GM18951 (cell line): ENCODE measurements at regions not wholly inside any gene's neighbourhood (a gene's known extent, or its start where the extent isn't known, plus 50 kb on each side); places are given as distances from the start of the nearest gene placed in this dataset.

Source experiments
- POLR2A ChIP-seq: IDR thresholded peaks from 4 replicates; pipeline ENCODE4 v1.6.1; 2011; ENCODE audit warnings: mild to moderate bottlenecking; ENCODE audit not compliant: insufficient read length, insufficient read depth; ENCODE audit errors: extremely low read depth
- in situ Hi-C: fragments of 300-500 bp; cut with MboI; formaldehyde crosslinking; loops from one replicate; pipeline ENCODE4 v1.12.0; 2022; ENCODE audit warnings: low sequenced_read_pairs, mixed read lengths, inconsistent platforms; ENCODE audit not compliant: unreplicated experiment

DNA sequence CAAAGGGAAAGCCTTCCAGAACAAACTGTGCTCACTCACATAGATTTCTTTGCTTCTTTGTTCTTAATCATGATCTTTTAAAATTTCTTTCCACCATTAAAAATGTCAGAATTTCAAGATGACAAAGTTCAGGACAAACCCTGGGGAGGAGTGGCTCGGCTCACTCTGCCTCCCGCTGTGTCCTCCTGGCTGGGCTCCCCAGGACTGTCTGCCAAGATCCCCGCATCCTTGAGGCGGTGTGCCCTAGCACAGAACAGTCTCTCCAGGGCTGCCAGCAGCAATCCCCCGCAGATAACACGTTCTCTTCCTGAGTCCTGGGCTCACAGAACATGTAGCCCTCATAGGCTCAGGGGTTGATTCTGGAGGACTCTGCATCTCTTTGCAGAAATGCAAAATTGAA, 98.4 kb upstream of the KCNG1 start:
- in situ Hi-C loops = no loop called here
- no peak for TF ChIP-seq POLR2A

DNA sequence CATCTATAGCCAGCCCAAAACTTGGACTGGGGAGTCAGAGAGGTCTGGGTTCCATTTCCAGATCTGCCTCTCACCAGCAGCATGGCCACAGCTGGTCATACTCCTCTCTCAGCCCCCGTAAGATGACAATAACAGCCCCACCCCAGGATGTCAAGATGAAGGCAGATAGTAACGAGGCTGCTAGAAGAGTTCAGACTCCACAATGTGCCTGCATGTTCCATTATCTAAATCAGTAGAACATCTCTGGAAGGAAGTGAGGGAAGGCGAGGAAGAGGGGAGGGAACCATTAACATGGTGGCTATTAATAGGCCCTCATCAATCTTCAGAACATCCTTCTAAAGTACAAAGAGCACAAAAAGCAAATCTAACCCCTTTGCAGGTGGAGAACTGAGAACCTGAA, 98.0 kb upstream of the KCNG1 start:
- in situ Hi-C loops = no loop called here
- no peak for TF ChIP-seq POLR2A

DNA sequence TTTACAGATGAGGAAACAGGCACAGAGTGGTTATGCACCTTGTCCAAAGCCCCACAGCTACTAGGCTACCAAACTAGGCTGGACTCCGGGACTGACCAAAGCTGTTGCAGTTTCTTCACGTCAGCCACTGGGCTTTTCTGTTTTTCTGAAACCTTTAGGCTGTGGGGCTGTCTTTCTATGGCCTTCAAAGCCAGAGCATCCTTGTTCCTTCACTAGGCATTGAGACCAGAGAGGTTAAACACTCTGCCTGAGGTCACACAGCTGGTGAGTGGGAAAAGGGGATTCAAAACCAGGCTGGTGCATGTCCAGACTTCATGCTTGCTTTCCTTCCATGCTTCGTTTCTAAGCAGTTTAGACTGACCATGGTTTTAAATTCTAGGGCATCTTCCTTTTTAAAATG, 97.5 kb upstream of the KCNG1 start:
- no peak for TF ChIP-seq POLR2A
- in situ Hi-C loops = no loop called here

DNA sequence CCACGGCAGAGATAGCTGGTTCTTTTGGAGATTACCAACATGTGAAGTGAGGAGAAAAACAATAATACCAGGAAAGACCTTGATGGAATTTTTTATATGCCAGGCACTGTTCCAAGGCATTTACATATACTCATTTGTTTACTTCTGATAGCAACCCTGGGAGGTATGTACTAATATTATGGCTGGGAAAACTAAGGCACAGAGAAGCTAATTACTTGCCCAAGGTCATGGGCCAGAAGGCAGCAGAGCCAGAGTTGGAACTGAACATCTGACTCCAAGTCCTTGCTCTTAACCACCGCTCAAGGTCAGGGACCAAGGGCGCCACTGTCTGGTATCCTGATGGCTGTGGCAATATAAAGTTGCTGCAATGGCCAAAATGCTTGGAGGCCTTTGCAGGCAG, 97.0 kb upstream of the KCNG1 start:
- TF ChIP-seq POLR2A = no peak

DNA sequence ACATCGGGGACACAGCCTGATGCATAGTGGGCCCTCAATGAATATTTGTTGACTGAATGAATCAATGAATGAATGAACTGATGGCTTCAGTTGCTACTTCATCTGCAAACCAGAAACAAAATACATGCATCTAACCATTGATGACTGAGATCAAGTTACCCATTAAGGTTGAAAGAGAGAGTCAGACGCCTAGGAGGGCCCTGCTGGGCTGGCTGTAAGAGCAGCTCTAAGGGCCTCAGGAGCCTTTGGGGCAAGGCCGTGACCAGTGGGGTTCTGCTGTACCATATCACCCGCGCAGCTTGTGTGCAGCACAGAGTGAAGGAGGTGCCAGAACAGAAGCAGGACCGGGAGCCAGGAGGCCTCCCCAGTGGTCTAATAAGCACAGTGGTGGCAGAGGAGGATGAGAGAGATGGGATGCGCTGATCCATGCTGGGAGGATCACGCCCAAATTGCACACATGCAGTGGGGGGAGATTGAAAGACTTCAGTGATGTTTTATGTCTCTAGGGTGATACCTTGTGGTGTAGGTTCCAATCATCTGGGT, 96.1 kb upstream of the KCNG1 start:
- in situ Hi-C loops = no loop called here
- TF ChIP-seq POLR2A = no peak

More for the DNA sequence above, 97.0 kb upstream of the KCNG1 start:
- in situ Hi-C loops = no loop called here

DNA sequence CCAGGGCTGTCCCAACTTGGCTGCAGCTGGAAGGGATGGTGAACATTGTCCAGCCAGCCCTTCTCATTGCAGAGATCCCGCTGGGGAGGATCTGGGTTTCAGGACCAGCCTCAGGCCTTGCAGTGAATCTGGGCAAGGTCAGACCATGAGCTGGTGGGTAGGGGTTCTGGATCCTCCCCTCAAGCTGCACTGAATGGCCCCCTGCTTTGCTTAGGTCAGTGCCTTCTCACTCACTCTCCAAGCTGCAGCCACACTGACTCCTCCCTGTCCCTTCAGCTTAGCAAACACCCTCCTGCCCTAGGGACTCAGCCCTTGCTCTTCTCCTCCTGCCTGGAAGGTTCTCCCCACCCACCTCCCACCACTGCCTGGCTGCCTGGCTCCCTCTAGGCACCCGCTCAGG, 95.3 kb upstream of the KCNG1 start:
- TF ChIP-seq POLR2A = no peak
- in situ Hi-C loops = no loop called here

DNA sequence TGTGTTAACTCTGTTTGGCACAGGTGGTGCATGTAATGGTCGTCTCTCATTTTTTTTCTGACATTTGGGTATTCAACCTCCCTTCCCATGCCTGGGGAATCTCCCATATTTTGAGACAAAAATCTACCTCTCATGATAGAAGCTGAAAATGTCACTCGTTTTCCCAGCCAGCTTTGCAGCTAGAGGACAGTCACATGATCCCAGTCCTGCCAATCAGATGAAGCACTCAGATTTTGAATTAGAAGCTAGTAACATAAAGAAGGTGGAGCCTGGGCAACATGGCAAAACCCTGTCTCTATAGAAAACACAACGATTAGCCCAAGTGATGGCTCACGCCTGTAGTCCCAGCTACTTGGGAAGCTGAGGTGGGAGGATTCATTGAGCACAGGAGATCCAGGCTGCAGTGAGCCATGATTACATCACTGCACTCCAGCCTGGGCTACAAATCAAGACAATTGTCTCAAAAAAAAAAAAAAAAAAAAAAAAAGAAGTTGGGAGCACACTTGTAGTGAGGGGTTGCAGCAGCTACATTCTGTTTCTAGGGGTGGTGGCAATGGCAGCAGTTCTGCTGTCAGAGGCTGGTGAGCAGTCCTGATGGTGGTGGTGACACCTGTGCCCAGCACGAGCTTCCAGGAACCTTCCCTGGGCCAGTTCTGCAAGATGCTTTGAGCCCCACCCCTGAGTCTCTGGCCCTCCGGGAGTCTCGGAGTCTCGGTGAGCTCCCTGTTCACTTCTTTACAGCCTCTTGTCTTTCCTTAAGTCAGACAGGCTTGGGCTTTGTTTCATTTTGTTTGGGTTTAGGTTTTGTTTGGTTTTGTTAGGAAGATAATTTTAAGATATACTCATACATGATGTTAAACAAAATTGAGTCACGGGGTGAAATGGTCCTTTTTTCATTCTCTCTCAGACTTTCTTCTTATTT, 94.1 kb upstream of the KCNG1 start:
- TF ChIP-seq POLR2A = no peak
- in situ Hi-C loops = no loop called here

DNA sequence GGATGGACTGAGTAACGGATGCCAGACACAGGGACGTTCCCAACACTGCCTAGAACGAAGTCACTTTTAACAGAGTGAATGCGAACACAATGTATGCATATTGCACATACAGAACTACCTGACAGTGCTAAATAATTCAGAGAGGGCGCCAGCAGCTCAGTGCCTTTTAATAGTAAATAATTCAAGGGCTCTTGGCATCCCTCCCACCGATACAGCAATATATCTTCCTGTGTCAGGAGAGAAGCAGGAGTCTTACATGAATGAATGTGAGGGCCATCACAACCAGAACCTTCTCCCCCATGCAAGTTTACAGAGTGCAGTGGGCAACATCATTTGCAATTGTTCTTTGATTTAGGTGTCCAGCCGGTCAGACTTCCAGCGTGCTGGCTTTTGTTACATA, 88.4 kb upstream of the KCNG1 start:
- TF ChIP-seq POLR2A = no peak
- in situ Hi-C loops = no loop called here

DNA sequence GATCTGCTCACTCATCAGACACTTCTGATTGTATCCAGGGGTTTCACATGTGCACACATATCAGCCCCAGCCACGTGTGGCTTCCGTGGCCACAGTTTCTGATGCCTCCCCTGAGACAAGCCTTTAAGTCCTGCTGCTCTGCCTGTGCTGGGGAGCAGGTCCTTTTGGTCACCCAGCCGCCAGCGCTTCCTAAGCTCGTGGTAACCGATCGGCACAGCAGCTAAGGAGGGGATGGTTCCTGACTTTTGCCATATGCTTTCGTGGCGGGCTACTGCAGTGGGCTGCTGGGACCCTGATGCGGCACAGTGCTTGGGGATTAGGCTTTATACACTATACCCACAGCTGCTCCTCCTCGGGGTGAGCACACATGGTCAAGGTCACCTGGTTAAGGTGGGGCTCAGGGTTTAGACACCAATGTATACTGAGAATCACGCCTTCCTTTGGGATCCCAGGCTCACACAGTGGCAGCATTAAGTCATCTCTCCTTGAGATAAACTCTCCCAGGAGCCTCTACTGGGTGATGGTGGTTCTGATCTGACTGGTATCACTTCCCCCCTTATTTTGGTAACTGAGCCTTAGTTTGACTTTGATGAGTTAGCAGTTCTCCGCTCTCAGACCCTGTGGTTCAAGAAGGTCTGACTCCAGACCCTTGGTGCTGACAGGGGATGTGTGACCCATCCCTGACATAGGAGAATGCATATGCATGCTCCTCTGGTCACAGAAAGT, 85.9 kb upstream of the KCNG1 start:
- no peak for TF ChIP-seq POLR2A
- in situ Hi-C loops = no loop called here

DNA sequence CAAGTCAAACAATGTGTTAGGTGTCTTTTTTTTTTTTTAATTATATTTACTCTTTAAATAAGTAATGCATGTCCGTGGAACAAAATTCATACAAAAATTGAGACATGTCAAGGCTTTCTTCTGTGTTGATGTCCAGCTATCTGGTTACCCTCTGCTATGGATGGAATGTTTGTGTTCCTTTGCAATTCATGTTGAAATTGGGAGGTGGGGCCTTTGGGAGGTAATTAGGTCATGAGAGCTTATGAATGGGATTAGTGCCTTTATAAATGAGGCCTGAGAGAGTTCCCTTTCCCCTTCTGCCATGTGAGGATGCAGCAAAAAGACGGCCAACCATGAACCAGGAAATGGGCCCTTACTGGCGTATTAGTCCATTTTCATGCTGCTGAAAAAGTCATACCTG, 83.1 kb upstream of the KCNG1 start:
- in situ Hi-C loops = no loop called here
- TF ChIP-seq POLR2A = no peak

DNA sequence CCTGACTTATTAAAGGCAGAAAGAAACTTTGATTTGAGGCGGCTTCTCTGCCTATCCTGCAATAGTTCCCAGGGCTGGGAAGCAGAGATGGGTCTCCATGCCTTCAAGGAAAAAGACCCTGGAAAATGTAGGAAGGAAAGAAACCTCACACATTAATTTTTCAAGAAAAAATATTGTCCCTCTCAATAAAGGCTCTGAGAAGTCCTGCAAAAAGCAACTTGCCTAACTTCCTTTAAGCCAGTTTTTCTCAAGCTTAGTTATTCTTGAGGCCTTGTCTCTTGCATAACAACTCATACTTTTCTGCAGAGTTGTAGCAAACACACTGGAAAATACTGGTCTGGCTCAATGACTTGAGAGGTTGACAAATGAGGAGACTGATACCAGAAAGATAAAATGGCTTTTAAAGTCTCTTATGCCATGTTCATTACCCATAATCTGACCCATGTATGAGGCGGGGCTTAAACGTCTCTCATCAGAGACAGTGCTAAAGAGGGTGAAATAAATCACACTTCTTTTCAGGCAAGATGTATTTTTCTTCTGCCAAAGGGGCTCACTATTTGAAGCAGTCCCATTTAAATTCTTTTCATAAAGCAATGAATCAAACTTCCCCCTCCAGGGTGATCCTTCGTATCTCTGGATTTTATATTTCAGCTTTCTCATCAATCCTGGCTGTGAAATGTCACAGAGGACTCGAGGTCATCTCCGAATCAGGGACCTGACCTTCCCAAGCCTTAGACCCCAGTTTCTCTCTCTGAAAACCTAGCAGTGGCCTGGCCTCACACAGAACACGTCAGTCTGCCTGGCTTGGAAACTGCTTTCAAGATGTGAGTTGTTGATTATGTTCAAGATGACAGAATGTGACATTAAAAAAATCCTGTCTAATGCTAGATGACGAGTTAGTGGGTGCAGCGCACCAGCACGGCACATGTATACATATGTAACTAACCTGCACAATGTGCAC, 82.3 kb upstream of the KCNG1 start:
- in situ Hi-C loops = no loop called here
- no peak for TF ChIP-seq POLR2A

DNA sequence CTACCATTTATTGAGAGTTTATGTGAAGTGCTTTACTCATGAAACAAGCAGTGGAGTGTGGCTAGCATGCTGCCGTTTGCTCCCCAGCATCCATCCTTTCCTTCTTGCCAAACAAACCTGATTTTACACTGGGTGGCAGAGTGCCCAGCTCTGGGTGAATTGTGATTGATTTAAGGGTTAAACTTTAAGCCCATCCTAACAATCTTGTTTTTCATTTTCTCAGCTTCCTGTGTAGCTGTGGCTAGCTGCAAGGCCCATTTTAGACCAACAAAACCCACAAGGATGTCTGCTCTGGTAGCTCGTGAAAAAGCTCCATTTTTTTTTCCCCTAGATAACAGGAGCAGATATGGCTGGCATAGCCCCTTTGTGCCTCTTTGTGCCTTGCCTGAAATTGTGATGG, 77.7 kb upstream of the KCNG1 start:
- TF ChIP-seq POLR2A = no peak
- in situ Hi-C loops = no loop called here

DNA sequence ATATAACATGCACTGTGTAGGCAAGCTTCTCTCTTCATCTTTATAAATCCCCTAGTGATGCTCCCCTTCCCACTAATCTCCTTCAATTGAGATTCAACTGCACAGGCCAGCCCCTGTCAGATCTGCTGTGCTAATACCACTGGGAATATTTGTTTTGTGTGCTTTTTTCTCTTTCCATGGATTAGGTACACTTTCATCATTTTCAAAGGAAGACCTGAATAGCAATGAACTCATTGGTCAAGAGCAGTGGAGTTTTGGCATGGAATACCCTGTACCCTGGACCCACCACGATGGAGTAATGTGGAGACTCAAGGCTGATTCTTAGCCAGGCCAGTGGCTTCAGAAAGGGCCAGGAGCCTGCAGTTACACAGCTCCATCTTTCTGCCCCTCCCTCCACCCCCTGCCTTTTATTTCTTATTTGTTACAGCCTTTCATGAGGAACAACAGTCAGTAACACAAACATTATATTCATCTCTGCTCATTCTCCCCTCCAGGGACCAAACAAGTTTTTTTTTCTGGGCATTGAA, 75.4 kb upstream of the KCNG1 start:
- TF ChIP-seq POLR2A = no peak
- in situ Hi-C loops = no loop called here
